Astrocyte (in vitro differentiated cells and primary cell): ENCODE measurements at regions not wholly inside any gene's neighbourhood (a gene's known extent, or its start where the extent isn't known, plus 50 kb on each side); places are given as distances from the start of the nearest gene placed in this dataset.

Source experiments
- DNase-seq: peaks from one replicate; pipeline ENCODE4 v3.0.0-alpha.2; 2010; ENCODE audit warnings: low read depth
- FAIRE-seq: peaks from 2 replicates; lab custom pipeline; 2011; peaks lifted over from hg19 to GRCh38; lab: Jason Lieb, UNC
- H2AFZ ChIP-seq: 2 replicates; pipeline ENCODE4 v1.6.0; 2012; ENCODE audit warnings: low read depth, low read length, inconsistent platforms
- H3K27ac ChIP-seq: 2 replicates; pipeline ENCODE4 v1.5.1; 2011; ENCODE audit warnings: low read depth, low read length, inconsistent platforms
- H3K27me3 ChIP-seq: 2 replicates; pipeline ENCODE4 v1.6.0; 2011; ENCODE audit warnings: low read length, inconsistent platforms; ENCODE audit not compliant: insufficient read depth
- H3K36me3 ChIP-seq: 2 replicates; pipeline ENCODE4 v1.5.1; 2011; ENCODE audit warnings: low read length, inconsistent platforms; ENCODE audit not compliant: insufficient read depth
- H3K4me1 ChIP-seq: 2 replicates; pipeline ENCODE4 v1.5.1; 2011; ENCODE audit warnings: low read length, inconsistent platforms; ENCODE audit not compliant: insufficient read depth
- H3K4me2 ChIP-seq: 2 replicates; pipeline ENCODE4 v1.6.0; 2012; ENCODE audit warnings: low read length, inconsistent platforms
- H3K4me3 ChIP-seq: 2 replicates; pipeline ENCODE4 v1.5.1; 2011; ENCODE audit warnings: low read depth, mild to moderate bottlenecking, low read length, inconsistent platforms; ENCODE audit not compliant: insufficient read depth
- H3K79me2 ChIP-seq: 2 replicates; pipeline ENCODE4 v1.6.0; 2012; ENCODE audit warnings: mild to moderate bottlenecking, low read length, inconsistent platforms; ENCODE audit not compliant: insufficient read depth
- H3K9ac ChIP-seq: 2 replicates; pipeline ENCODE4 v1.6.0; 2012; ENCODE audit warnings: mild to moderate bottlenecking, low read length, inconsistent platforms
- H3K9me3 ChIP-seq: 2 replicates; pipeline ENCODE4 v1.5.1; 2012; ENCODE audit warnings: low read depth, mild to moderate bottlenecking, low read length, inconsistent platforms; ENCODE audit not compliant: insufficient read depth
- H4K20me1 ChIP-seq: 2 replicates; pipeline ENCODE4 v1.6.0; 2012; ENCODE audit warnings: low read length, inconsistent platforms; ENCODE audit not compliant: insufficient read depth
- H3K27ac Mint-ChIP-seq: one replicate; pipeline ENCODE4 v1.8.0; 2021; ENCODE audit warnings: mild to moderate bottlenecking, mixed read lengths; ENCODE audit not compliant: unreplicated experiment
- H3K27me3 Mint-ChIP-seq: one replicate; pipeline ENCODE4 v1.8.0; 2021; ENCODE audit warnings: low read depth, mixed read lengths; ENCODE audit not compliant: unreplicated experiment
- H3K36me3 Mint-ChIP-seq: one replicate; pipeline ENCODE4 v1.8.0; 2021; ENCODE audit warnings: low read depth, mixed read lengths; ENCODE audit not compliant: unreplicated experiment
- H3K4me1 Mint-ChIP-seq: one replicate; pipeline ENCODE4 v1.8.0; 2021; ENCODE audit warnings: low read depth, mixed read lengths; ENCODE audit not compliant: unreplicated experiment
- H3K4me3 Mint-ChIP-seq: one replicate; pipeline ENCODE4 v1.8.0; 2021; ENCODE audit warnings: mild to moderate bottlenecking, moderate library complexity, mixed read lengths; ENCODE audit not compliant: unreplicated experiment
- H3K9me3 Mint-ChIP-seq: one replicate; pipeline ENCODE4 v1.8.0; 2021; ENCODE audit warnings: mild to moderate bottlenecking, mixed read lengths; ENCODE audit not compliant: unreplicated experiment
- EZH2 ChIP-seq: IDR thresholded peaks from 2 replicates; pipeline ENCODE4 v1.6.1; 2012; ENCODE audit warnings: mild to moderate bottlenecking, low read length, inconsistent platforms; ENCODE audit not compliant: insufficient read depth
- TF ChIP-seq, protein P1 (sequence below): IDR thresholded peaks from 2 replicates; pipeline ENCODE4 v1.5.1; 2011; ENCODE audit warnings: low read depth, mild to moderate bottlenecking, inconsistent platforms, low read length, moderate library complexity; ENCODE audit not compliant: insufficient read depth

DNA sequence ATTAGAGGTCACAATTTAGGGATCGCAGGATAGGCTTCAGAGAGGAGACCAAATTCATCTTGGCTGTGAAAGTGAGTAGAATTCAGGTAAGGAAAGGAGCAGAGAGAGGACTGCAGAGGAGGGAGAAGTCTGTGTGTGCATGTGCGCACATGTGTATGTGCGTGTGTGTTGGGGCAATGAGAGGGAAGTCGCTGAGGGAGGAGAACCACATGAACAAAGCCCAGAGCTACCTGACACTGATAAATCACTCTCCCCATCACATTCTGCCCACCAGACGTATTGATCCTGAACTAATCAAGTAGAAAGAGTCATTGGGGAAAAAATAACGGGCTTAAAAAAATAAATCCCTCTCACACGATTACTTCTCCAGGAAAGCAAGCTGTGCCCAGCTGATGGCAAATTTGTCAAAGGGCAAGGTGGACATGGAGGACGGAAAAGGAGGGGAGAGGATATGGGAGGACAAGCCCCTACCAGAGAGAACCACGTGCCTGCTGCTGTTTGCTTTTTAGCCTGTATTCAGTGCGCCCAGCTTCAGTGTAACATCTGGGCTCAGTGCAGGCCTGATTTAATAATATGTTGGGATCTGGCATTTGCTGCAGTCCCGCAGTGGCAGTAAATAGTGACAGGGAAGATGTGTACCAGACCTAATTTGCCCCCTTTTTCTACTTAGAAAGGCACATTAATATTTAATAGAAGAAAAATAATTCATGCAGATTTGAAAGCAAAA, 307.5 kb downstream of the C1D start:
- peaks cover 4% of the 10 kb centered on the region for H3K27me3 Mint-ChIP-seq
- H3K9me3 ChIP-seq: no peaks in the 10 kb centered on the region
- no peak overlapping the region for H3K4me3 ChIP-seq
- no peak overlapping the region for H3K4me3 Mint-ChIP-seq
- no peak overlapping the region for H2AFZ ChIP-seq
- H3K4me1 Mint-ChIP-seq: no peaks in the 10 kb centered on the region
- H3K36me3 ChIP-seq: no peaks in the 10 kb centered on the region
- no peak overlapping the region for H3K27ac Mint-ChIP-seq
- FAIRE-seq (no peak), DNase-seq (no peak)
- TF ChIP-seq, protein P1, sequence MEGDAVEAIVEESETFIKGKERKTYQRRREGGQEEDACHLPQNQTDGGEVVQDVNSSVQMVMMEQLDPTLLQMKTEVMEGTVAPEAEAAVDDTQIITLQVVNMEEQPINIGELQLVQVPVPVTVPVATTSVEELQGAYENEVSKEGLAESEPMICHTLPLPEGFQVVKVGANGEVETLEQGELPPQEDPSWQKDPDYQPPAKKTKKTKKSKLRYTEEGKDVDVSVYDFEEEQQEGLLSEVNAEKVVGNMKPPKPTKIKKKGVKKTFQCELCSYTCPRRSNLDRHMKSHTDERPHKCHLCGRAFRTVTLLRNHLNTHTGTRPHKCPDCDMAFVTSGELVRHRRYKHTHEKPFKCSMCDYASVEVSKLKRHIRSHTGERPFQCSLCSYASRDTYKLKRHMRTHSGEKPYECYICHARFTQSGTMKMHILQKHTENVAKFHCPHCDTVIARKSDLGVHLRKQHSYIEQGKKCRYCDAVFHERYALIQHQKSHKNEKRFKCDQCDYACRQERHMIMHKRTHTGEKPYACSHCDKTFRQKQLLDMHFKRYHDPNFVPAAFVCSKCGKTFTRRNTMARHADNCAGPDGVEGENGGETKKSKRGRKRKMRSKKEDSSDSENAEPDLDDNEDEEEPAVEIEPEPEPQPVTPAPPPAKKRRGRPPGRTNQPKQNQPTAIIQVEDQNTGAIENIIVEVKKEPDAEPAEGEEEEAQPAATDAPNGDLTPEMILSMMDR: no peak
- no peak for TF ChIP-seq EZH2
- H4K20me1 ChIP-seq: no peaks in the 10 kb centered on the region
- no peaks in the 10 kb centered on the region for H3K4me1 ChIP-seq
- H3K4me2 ChIP-seq: no peak overlapping the region
- H3K9me3 Mint-ChIP-seq: no peaks in the 10 kb centered on the region
- no peaks in the 10 kb centered on the region for H3K36me3 Mint-ChIP-seq
- H3K27me3 ChIP-seq: no peaks in the 10 kb centered on the region
- no peak overlapping the region for H3K27ac ChIP-seq
- no peaks in the 10 kb centered on the region for H3K79me2 ChIP-seq
- H3K9ac ChIP-seq: no peak overlapping the region

- Histone ChIP-seq H3K79me2 (no peaks in the 10 kb centered on the region), H3K36me3 (no peaks in the 10 kb centered on the region), H3K4me1 (no peaks in the 10 kb centered on the region), H3K27me3 (no peaks in the 10 kb centered on the region), H3K4me3 (no peak overlapping the region), H2AFZ (no peak overlapping the region), H3K9me3 (no peaks in the 10 kb centered on the region), H4K20me1 (no peaks in the 10 kb centered on the region), H3K9ac (no peak overlapping the region), H3K27ac (no peak overlapping the region), H3K4me2 (no peak overlapping the region)
- no peak for TF ChIP-seq EZH2
- TF ChIP-seq, protein P1: no peak
- peaks cover 2% of the 10 kb centered on the region for H3K27me3 Mint-ChIP-seq
- H3K4me1 Mint-ChIP-seq: no peaks in the 10 kb centered on the region
- H3K36me3 Mint-ChIP-seq: no peaks in the 10 kb centered on the region
- no peak for DNase-seq
- no peak overlapping the region for H3K27ac Mint-ChIP-seq
- H3K9me3 Mint-ChIP-seq: peaks cover 2% of the 10 kb centered on the region
- FAIRE-seq: no peak
- H3K4me3 Mint-ChIP-seq: no peak overlapping the region
Measured at GRCh38 chr2:67760995-67761394, 301.8 kb downstream of the C1D start.

- Histone ChIP-seq H3K27me3 (no peaks in the 10 kb centered on the region), H3K36me3 (no peaks in the 10 kb centered on the region), H3K4me2 (no peak overlapping the region), H3K4me3 (no peak overlapping the region), H4K20me1 (no peaks in the 10 kb centered on the region), H3K9ac (no peak overlapping the region), H3K27ac (no peak overlapping the region), H3K79me2 (no peaks in the 10 kb centered on the region), H3K4me1 (no peaks in the 10 kb centered on the region), H3K9me3 (no peaks in the 10 kb centered on the region), H2AFZ (no peak overlapping the region)
- no peaks in the 10 kb centered on the region for H3K9me3 Mint-ChIP-seq
- H3K27me3 Mint-ChIP-seq: peaks cover 4% of the 10 kb centered on the region
- no peak overlapping the region for H3K27ac Mint-ChIP-seq
- no peaks in the 10 kb centered on the region for H3K36me3 Mint-ChIP-seq
- no peaks in the 10 kb centered on the region for H3K4me1 Mint-ChIP-seq
- TF ChIP-seq, protein P1: no peak
- TF ChIP-seq EZH2: no peak
- FAIRE-seq (no peak), DNase-seq (no peak)
- no peak overlapping the region for H3K4me3 Mint-ChIP-seq
Measured at GRCh38 chr2:67771380-67771779, 291.4 kb downstream of the C1D start.
